ENCODE measurements at regions not wholly inside any gene's neighbourhood (a gene's known extent, or its start where the extent isn't known, plus 50 kb on each side); places are given as distances from the start of the nearest gene placed in this dataset.

GRCh38 chr21:27804515-27804914 is 837.6 kb upstream of the ADAMTS5 start:
- TF ChIP-seq CTCF (conservative IDR thresholded peaks at IDR 0.05; ENCODE audit: low read depth in 2 of 2) (no peak), EZH2 (IDR thresholded peaks at IDR 0.05; ENCODE audit: low read depth, unreplicated experiment) (no peak), POLR2AphosphoS5 (IDR thresholded peaks at IDR 0.05; ENCODE audit: low read depth) (no peak), EZH2phosphoT487 (IDR thresholded peaks at IDR 0.05; ENCODE audit: unreplicated experiment) (no peak), JUNB (IDR thresholded peaks at IDR 0.05; ENCODE audit: unreplicated experiment) (no peak), CREB1 (CRISPR knock-in tag; IDR thresholded peaks at IDR 0.05; ENCODE audit: low read depth) (no peak), REST (IDR thresholded peaks at IDR 0.05; ENCODE audit: unreplicated experiment) (no peak), ETS1 (IDR thresholded peaks at IDR 0.05) (no peak)

Measured in GM23338 (cell line).